CD4-positive, alpha-beta T cell (primary cell): ENCODE measurements at regions not wholly inside any gene's neighbourhood (a gene's known extent, or its start where the extent isn't known, plus 50 kb on each side); places are given as distances from the start of the nearest gene placed in this dataset.

Source experiments
- ATAC-seq: fragments of 200-7000 bp; cut with Tn5 transposase; one replicate; pipeline ENCODE4 v1.10.0; 2022; ENCODE audit warnings: mild to moderate bottlenecking; ENCODE audit not compliant: poor library complexity
- CTCF ChIA-PET: fragments of 350-600 bp; sonication (Branson Sonifier 250); formaldehyde crosslinking; loops from one replicate; lab custom pipeline; 2021; ENCODE audit warnings: antibody characterized with exemption, inconsistent platforms; lab: Charles Lee
- POLR2A ChIA-PET: fragments of 350-600 bp; sonication (Branson Sonifier 250); formaldehyde crosslinking; loops from one replicate; lab custom pipeline; 2021; ENCODE audit warnings: antibody characterized with exemption, inconsistent platforms; lab: Charles Lee
- DNase-seq, 14 experiments: peaks; one replicate each; pipeline ENCODE4 v3.0.0-alpha.2; 2013 to 2020; ENCODE audit warnings: mixed read lengths in 2 of 14
- H3K27ac ChIP-seq, 2 donors: one replicate each; pipeline versions ENCODE4 v1.5.1 to v1.7.0; 2013; ENCODE audit warnings: low read length in 2 of 2, low read depth in 1 of 2, mild to moderate bottlenecking in 1 of 2
- H3K27me3 ChIP-seq, 2 experiments: 1 replicate in 1 of 2; 2 replicates in 1 of 2; pipeline versions ENCODE4 v1.6.1 to v1.7.0; 2013; ENCODE audit warnings: low read length in 2 of 2, control low read depth in 1 of 2, mild to moderate bottlenecking in 1 of 2, moderate library complexity in 1 of 2; ENCODE audit not compliant: insufficient read depth in 2 of 2, control insufficient read depth in 1 of 2
- H3K36me3 ChIP-seq: one replicate; pipeline ENCODE4 v1.6.1; 2013; ENCODE audit warnings: low read length, control low read depth; ENCODE audit not compliant: insufficient read depth
- H3K4me1 ChIP-seq: one replicate; pipeline ENCODE4 v1.6.1; 2013; ENCODE audit warnings: low read length, control low read depth; ENCODE audit not compliant: insufficient read depth
- H3K4me3 ChIP-seq: one replicate; pipeline ENCODE4 v1.5.1; 2013; ENCODE audit warnings: mild to moderate bottlenecking, low read length, moderate library complexity
- H3K9me3 ChIP-seq, 2 experiments: 1 replicate in 1 of 2; 2 replicates in 1 of 2; pipeline versions ENCODE4 v1.6.1 to v1.7.0; 2013; ENCODE audit warnings: low read length in 2 of 2, mild to moderate bottlenecking in 2 of 2, control low read depth in 1 of 2, moderate library complexity in 1 of 2; ENCODE audit not compliant: control insufficient read depth in 1 of 2, insufficient read depth in 1 of 2
- H3K27ac Mint-ChIP-seq: one replicate; pipeline ENCODE4 v1.8.0; 2020; ENCODE audit warnings: mixed read lengths
- H3K27me3 Mint-ChIP-seq: one replicate; pipeline ENCODE4 v1.8.0; 2021; ENCODE audit warnings: mixed read lengths
- H3K36me3 Mint-ChIP-seq: one replicate; pipeline ENCODE4 v1.8.0; 2021; ENCODE audit warnings: low read depth, mixed read lengths
- H3K4me1 Mint-ChIP-seq: one replicate; pipeline ENCODE4 v1.8.0; 2021; ENCODE audit warnings: low read depth, mixed read lengths
- H3K4me3 Mint-ChIP-seq: one replicate; pipeline ENCODE4 v1.8.0; 2020; ENCODE audit warnings: mild to moderate bottlenecking, mixed read lengths
- H3K9me3 Mint-ChIP-seq: one replicate; pipeline ENCODE4 v1.8.0; 2020; ENCODE audit warnings: mixed read lengths
- intact Hi-C, 2 experiments: fragments of 100-400 bp; cut with DNase I in 1 of 2; cut with micrococcal nuclease in 1 of 2; formaldehyde crosslinking; loops; one replicate each; pipeline versions ENCODE4 v1.15.1 to v1.9.0; 2023 to 2025; cut with DNase I, micrococcal nuclease
- TF ChIP-seq, protein P1 (sequence below): fragments of 200-600 bp; IDR thresholded peaks from one replicate; pipeline ENCODE4 v1.8.0; 2022; ENCODE audit warnings: antibody characterized with exemption, mild to moderate bottlenecking

DNA sequence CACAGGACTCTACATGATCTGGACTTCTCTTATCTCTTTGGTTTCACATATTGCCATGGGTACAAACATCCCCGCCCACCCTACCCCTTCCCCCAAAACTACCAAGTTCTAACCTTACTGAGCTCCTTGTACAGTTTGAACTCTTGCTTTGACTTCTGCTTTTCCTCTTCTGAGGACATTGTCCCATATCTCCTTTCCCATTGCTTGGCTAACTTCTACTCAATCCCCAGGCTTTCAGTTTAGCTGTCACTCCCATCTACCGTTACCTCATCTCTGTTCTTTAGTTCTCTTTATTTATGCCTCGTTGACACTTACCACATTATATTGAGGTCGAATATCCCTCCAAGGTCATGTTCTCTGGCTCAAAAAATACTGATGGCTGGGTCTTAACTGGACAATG, 393.5 kb upstream of the CADM1 start:
- TF ChIP-seq, protein P1, sequence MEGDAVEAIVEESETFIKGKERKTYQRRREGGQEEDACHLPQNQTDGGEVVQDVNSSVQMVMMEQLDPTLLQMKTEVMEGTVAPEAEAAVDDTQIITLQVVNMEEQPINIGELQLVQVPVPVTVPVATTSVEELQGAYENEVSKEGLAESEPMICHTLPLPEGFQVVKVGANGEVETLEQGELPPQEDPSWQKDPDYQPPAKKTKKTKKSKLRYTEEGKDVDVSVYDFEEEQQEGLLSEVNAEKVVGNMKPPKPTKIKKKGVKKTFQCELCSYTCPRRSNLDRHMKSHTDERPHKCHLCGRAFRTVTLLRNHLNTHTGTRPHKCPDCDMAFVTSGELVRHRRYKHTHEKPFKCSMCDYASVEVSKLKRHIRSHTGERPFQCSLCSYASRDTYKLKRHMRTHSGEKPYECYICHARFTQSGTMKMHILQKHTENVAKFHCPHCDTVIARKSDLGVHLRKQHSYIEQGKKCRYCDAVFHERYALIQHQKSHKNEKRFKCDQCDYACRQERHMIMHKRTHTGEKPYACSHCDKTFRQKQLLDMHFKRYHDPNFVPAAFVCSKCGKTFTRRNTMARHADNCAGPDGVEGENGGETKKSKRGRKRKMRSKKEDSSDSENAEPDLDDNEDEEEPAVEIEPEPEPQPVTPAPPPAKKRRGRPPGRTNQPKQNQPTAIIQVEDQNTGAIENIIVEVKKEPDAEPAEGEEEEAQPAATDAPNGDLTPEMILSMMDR = no peak
- H3K27me3 Mint-ChIP-seq = no peaks in the 10 kb centered on the region
- ATAC-seq (no peak), DNase-seq (no peak)
- H3K36me3 ChIP-seq = no peaks in the 10 kb centered on the region
- CTCF ChIA-PET = no interaction called here
- intact Hi-C loops = no loop called here
- no peak overlapping the region for H3K27ac Mint-ChIP-seq
- no peak overlapping the region for H3K4me3 Mint-ChIP-seq
- peaks cover 0 to 5% of the 10 kb centered on the region in 2 experiments for H3K9me3 ChIP-seq
- H3K27me3 ChIP-seq = no peaks in the 10 kb centered on the region
- H3K4me1 Mint-ChIP-seq = no peaks in the 10 kb centered on the region
- H3K4me3 ChIP-seq = no peak overlapping the region
- H3K27ac ChIP-seq = no peak overlapping the region
- H3K36me3 Mint-ChIP-seq = no peaks in the 10 kb centered on the region
- H3K4me1 ChIP-seq = no peaks in the 10 kb centered on the region
- no peaks in the 10 kb centered on the region for H3K9me3 Mint-ChIP-seq
- POLR2A ChIA-PET = no interaction called here

DNA sequence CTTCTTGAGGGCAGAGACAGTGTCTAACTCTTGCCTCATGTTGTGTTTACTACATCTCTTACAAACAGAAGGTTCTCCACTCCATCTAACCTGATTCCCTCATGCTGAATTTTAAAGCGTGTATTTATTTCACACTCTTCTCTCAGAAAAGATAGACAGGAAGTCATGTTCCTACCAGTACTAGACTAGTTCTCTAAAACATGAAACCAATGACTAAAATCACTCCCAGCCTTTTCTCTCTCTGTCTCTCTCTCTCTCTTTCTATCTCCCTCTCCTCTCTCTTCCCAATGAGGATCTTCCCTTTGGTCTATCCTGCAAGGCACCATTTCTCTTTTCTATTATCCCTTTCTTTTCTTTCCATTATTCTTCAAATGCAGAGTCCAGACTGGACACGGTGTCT, 391.9 kb upstream of the CADM1 start:
- H3K27me3 Mint-ChIP-seq = no peaks in the 10 kb centered on the region
- H3K27ac Mint-ChIP-seq = no peak overlapping the region
- no peak for DNase-seq
- H3K36me3 Mint-ChIP-seq = no peaks in the 10 kb centered on the region
- TF ChIP-seq, protein P1 = no peak
- ChIA-PET POLR2A (no interaction called here), CTCF (no interaction called here)
- H3K27ac ChIP-seq = no peak overlapping the region
- no peak overlapping the region for H3K4me3 ChIP-seq
- H3K9me3 ChIP-seq = peaks cover 0 to 5% of the 10 kb centered on the region in 2 experiments
- no peaks in the 10 kb centered on the region for H3K9me3 Mint-ChIP-seq
- no peak for ATAC-seq
- H3K4me1 Mint-ChIP-seq = no peaks in the 10 kb centered on the region
- H3K36me3 ChIP-seq = no peaks in the 10 kb centered on the region
- H3K27me3 ChIP-seq = no peaks in the 10 kb centered on the region
- intact Hi-C loops = no loop called here
- H3K4me3 Mint-ChIP-seq = no peak overlapping the region
- no peaks in the 10 kb centered on the region for H3K4me1 ChIP-seq

DNA sequence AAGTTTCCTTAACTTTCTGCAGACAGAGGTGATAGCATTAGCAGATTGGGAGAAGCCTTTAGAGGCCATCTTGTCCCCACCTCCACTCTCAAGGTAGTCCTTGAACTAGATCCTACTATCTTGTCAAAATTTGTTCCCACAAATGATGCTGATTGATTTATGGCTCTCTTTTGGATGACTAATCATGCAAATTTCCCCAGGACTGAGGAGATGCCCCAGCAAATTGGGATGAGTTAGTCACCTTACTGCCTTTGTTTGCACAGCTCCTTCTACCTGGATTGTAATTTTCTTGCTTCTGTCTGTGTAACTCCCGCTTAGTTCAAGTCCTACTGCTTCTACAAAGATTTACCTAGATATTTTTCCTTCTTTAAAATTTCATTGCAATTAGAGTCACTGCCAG, 391.4 kb upstream of the CADM1 start:
- POLR2A ChIA-PET = no interaction called here
- TF ChIP-seq, protein P1 = no peak
- CTCF ChIA-PET = interaction anchor here (0.6 kb wide), 1 partner anchor 769 kb away, joined by 3 read pairs; no protein-coding TSS in a partner anchor

More for the DNA sequence above, 391.4 kb upstream of the CADM1 start:
- Histone ChIP-seq H3K4me3 (no peak overlapping the region), H3K9me3 (peaks cover 0 to 5% of the 10 kb centered on the region in 2 experiments), H3K27ac (no peak overlapping the region), H3K27me3 (no peaks in the 10 kb centered on the region), H3K36me3 (no peaks in the 10 kb centered on the region), H3K4me1 (no peaks in the 10 kb centered on the region)
- Mint-ChIP-seq H3K9me3 (no peaks in the 10 kb centered on the region), H3K36me3 (no peaks in the 10 kb centered on the region), H3K4me3 (no peak overlapping the region), H3K4me1 (no peaks in the 10 kb centered on the region), H3K27me3 (no peaks in the 10 kb centered on the region), H3K27ac (no peak overlapping the region)
- DNase-seq = no peak
- ATAC-seq = no peak
- intact Hi-C loops = no loop called here
